Mucosa of stomach (tissue), 1 donor: ENCODE measurements at regions not wholly inside any gene's neighbourhood (a gene's known extent, or its start where the extent isn't known, plus 50 kb on each side); places are given as distances from the start of the nearest gene placed in this dataset.

Experiments
- H3K27me3 ChIP-seq: one replicate; pipeline ENCODE4 v1.7.0; 2013; ENCODE audit warnings: mild to moderate bottlenecking, low read length; ENCODE audit not compliant: control insufficient read depth, insufficient read depth
- H3K36me3 ChIP-seq: one replicate; pipeline ENCODE4 v1.7.0; 2013; ENCODE audit warnings: low read length; ENCODE audit not compliant: control insufficient read depth, insufficient read depth
- H3K4me1 ChIP-seq: one replicate; pipeline ENCODE4 v1.7.0; 2013; ENCODE audit warnings: mild to moderate bottlenecking, low read length; ENCODE audit not compliant: control insufficient read depth, insufficient read depth
- H3K4me3 ChIP-seq: one replicate; pipeline ENCODE4 v1.7.0; 2013; ENCODE audit warnings: low read length
- H3K9ac ChIP-seq: one replicate; pipeline ENCODE4 v1.7.0; 2013; ENCODE audit warnings: mild to moderate bottlenecking, low read length, moderate library complexity
- H3K9me3 ChIP-seq: one replicate; pipeline ENCODE4 v1.7.0; 2013; ENCODE audit warnings: mild to moderate bottlenecking, low read length, moderate library complexity; ENCODE audit not compliant: control insufficient read depth
- donor health status: Pancreatic carcinoma.

DNA sequence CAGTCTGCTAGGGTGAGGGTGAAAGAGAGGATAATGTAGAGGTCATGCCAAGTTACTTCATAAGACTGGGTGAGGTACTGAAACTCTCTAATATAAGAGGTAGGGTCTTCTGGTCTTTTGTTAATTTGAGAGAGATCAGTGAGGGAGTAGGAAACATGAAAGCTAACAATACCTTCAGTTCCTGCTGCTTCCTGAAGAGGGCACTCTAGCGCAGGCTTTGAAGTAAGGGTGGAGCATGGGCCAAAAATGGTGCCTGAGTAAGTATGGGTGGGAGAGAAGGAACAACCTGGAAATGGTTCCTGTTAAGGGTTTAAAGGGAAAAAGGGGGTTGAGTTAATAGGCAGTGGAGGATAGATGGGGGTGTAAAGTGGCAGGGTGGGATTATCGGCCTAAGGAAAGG lies 2449.5 kb downstream of the TP53TG3F start:
- no peak overlapping the region for H3K9ac ChIP-seq
- H3K9me3 ChIP-seq: no peaks in the 10 kb centered on the region
- no peaks in the 10 kb centered on the region for H3K4me1 ChIP-seq
- no peak overlapping the region for H3K4me3 ChIP-seq
- no peaks in the 10 kb centered on the region for H3K27me3 ChIP-seq
- H3K36me3 ChIP-seq: no peaks in the 10 kb centered on the region

- Histone ChIP-seq H3K9me3 (no peaks in the 10 kb centered on the region), H3K9ac (no peak overlapping the region), H3K36me3 (no peaks in the 10 kb centered on the region)
These were observed 2450.0 kb downstream of the TP53TG3F start for GRCh38 chr16:35909351-35909954.

DNA sequence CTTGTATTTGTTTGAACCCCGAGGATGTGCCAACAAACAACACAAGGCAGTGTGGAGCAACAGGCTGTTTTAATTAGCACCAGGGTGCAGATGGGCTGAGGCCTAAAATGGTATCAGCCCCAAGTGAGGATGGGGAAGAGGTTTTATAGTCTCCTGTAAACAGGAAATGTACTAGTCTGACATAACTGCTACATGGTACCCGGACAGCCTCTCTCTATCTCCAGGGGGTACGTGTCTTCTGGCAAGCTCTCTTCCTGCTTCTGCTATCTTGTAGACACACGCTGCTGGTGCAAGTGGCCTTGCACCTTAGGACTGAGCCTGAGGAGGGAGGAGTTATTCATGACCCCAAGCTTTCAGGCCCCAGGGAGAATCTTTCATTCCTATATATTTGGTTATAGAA lies 2451.0 kb downstream of the TP53TG3F start:
- no peak overlapping the region for H3K9ac ChIP-seq
- H3K4me1 ChIP-seq: no peaks in the 10 kb centered on the region
- H3K27me3 ChIP-seq: no peaks in the 10 kb centered on the region
- no peaks in the 10 kb centered on the region for H3K9me3 ChIP-seq
- no peaks in the 10 kb centered on the region for H3K36me3 ChIP-seq
- H3K4me3 ChIP-seq: no peak overlapping the region

More at GRCh38 chr16:35909351-35909954, 2450.0 kb downstream of the TP53TG3F start:
- Histone ChIP-seq H3K4me3 (no peak overlapping the region), H3K4me1 (no peaks in the 10 kb centered on the region), H3K27me3 (no peaks in the 10 kb centered on the region)

DNA sequence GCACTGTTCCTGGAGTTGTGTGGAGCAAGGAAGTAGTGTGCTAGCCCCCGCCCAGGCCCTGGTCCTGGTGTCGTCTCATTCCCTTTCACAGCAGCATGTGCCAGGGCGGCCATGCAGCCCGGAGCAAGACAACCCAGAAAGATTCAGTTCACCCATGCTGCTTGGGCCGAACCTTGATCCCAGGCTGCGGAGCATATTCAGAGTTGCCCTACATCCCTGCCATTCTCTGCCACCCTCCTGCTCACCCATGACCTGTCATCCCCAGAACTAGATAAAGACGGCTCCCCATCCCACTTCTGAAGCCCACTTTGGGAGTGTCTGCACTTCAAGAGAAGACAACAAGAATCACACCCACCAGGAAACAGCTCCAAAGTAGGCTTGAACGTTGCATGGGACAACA lies 2452.5 kb downstream of the TP53TG3F start:
- no peaks in the 10 kb centered on the region for H3K36me3 ChIP-seq
- no peaks in the 10 kb centered on the region for H3K9me3 ChIP-seq
- H3K27me3 ChIP-seq: no peaks in the 10 kb centered on the region
- H3K4me3 ChIP-seq: no peak overlapping the region
- no peak overlapping the region for H3K9ac ChIP-seq
- H3K4me1 ChIP-seq: no peaks in the 10 kb centered on the region

- H3K9me3 ChIP-seq: no peaks in the 10 kb centered on the region
- no peak overlapping the region for H3K9ac ChIP-seq
- no peaks in the 10 kb centered on the region for H3K27me3 ChIP-seq
- no peaks in the 10 kb centered on the region for H3K36me3 ChIP-seq
- no peak overlapping the region for H3K4me3 ChIP-seq
- H3K4me1 ChIP-seq: no peaks in the 10 kb centered on the region
These were observed 2472.3 kb downstream of the TP53TG3F start for GRCh38 chr16:35931722-35932121.
